ENCODE measurements at regions not wholly inside any gene's neighbourhood (a gene's known extent, or its start where the extent isn't known, plus 50 kb on each side); places are given as distances from the start of the nearest gene placed in this dataset.

DNA sequence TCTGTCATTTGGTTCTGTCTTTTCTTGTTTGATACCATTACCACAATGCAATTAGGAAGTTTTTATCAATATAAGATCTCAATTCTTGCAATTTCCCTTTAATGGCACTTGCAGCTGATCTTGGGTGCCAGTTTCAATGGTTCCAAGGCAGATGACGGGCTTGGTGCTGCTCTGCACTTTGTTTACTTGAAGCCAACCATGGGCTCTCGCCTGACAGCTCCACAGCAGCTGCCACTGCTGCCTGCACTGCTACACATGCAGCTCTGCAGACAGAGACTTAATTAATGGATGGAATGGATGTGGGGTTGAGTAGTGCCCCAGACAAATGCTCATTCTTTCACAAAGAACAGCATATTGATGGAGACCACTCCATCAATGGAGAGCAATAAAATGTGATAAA lies 1024.3 kb upstream of the EPHA7 start:
- no peak for TF ChIP-seq POLR2A (IDR thresholded peaks at IDR 0.05)
- TF ChIP-seq, protein P1, sequence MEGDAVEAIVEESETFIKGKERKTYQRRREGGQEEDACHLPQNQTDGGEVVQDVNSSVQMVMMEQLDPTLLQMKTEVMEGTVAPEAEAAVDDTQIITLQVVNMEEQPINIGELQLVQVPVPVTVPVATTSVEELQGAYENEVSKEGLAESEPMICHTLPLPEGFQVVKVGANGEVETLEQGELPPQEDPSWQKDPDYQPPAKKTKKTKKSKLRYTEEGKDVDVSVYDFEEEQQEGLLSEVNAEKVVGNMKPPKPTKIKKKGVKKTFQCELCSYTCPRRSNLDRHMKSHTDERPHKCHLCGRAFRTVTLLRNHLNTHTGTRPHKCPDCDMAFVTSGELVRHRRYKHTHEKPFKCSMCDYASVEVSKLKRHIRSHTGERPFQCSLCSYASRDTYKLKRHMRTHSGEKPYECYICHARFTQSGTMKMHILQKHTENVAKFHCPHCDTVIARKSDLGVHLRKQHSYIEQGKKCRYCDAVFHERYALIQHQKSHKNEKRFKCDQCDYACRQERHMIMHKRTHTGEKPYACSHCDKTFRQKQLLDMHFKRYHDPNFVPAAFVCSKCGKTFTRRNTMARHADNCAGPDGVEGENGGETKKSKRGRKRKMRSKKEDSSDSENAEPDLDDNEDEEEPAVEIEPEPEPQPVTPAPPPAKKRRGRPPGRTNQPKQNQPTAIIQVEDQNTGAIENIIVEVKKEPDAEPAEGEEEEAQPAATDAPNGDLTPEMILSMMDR (IDR thresholded peaks at IDR 0.05), result no peak
- TF ChIP-seq POLR2AphosphoS5 (IDR thresholded peaks at IDR 0.05; ENCODE audit: insufficient read depth in 1 of 2, low read depth in 1 of 2), result no peak
